Loucy (cell line): ENCODE measurements at regions not wholly inside any gene's neighbourhood (a gene's known extent, or its start where the extent isn't known, plus 50 kb on each side); places are given as distances from the start of the nearest gene placed in this dataset.

Experiments
- H2AFZ ChIP-seq: fragments of 200-600 bp; sonication (generic); 2 replicates; pipeline ENCODE4 v1.6.0; 2016; ENCODE audit warnings: antibody characterized with exemption, mild to moderate bottlenecking, low read length, moderate library complexity
- H3F3A ChIP-seq: fragments of 200-600 bp; 2 replicates; pipeline ENCODE4 v1.6.0; 2016; ENCODE audit warnings: antibody characterized with exemption, low read depth, mild to moderate bottlenecking
- H3K27me3 ChIP-seq: fragments of 200-600 bp; sonication (generic); 2 replicates; pipeline ENCODE4 v1.6.1; 2014; ENCODE audit warnings: low read length, mild to moderate bottlenecking; ENCODE audit not compliant: insufficient read depth, poor library complexity, severe bottlenecking
- H3K36me3 ChIP-seq: fragments of 200-600 bp; sonication (generic); 2 replicates; pipeline ENCODE4 v1.6.1; 2016; ENCODE audit warnings: low read length; ENCODE audit not compliant: insufficient read depth
- H3K4me1 ChIP-seq: fragments of 200-600 bp; sonication (generic); 2 replicates; pipeline ENCODE4 v1.5.1; 2014; ENCODE audit warnings: low read length, mild to moderate bottlenecking; ENCODE audit not compliant: insufficient read depth, poor library complexity, severe bottlenecking
- H3K4me2 ChIP-seq: fragments of 200-600 bp; sonication (generic); 2 replicates; pipeline ENCODE4 v1.6.0; 2014; ENCODE audit warnings: antibody characterized with exemption, low read length, low read depth, mild to moderate bottlenecking; ENCODE audit not compliant: poor library complexity, severe bottlenecking
- H3K4me3 ChIP-seq: fragments of 200-600 bp; sonication (generic); 2 replicates; pipeline ENCODE4 v1.5.1; 2014; ENCODE audit warnings: low read length, mild to moderate bottlenecking, mixed read lengths; ENCODE audit not compliant: poor library complexity, severe bottlenecking
- H3K79me2 ChIP-seq: fragments of 200-600 bp; sonication (generic); 2 replicates; pipeline ENCODE4 v1.6.1; 2014; ENCODE audit warnings: low read length; ENCODE audit not compliant: insufficient read depth
- H3K9ac ChIP-seq: fragments of 200-600 bp; sonication (generic); 2 replicates; pipeline ENCODE4 v1.6.0; 2014; ENCODE audit warnings: mild to moderate bottlenecking, low read depth, low read length, moderate library complexity; ENCODE audit not compliant: poor library complexity, severe bottlenecking
- H3K9me2 ChIP-seq: fragments of 200-600 bp; sonication (generic); replicated peaks from 2 replicates; pipeline ENCODE4 v1.6.1; 2016; ENCODE audit warnings: low read depth, low read length, mixed read lengths
- H3K9me3 ChIP-seq: fragments of 200-600 bp; sonication (generic); 2 replicates; pipeline ENCODE4 v1.6.1; 2014; ENCODE audit warnings: mild to moderate bottlenecking, antibody characterized with exemption, low read length, low read depth; ENCODE audit not compliant: insufficient read depth
- H4K20me1 ChIP-seq: fragments of 200-600 bp; sonication (generic); 2 replicates; pipeline ENCODE4 v1.6.0; 2014; ENCODE audit warnings: antibody characterized with exemption, low read length, mild to moderate bottlenecking; ENCODE audit not compliant: insufficient read depth, poor library complexity, severe bottlenecking
- CTCF ChIP-seq: fragments of 200-600 bp; sonication (generic); conservative IDR thresholded peaks from 2 replicates; pipeline ENCODE4 v1.5.1; 2014; ENCODE audit warnings: mild to moderate bottlenecking, antibody characterized with exemption, low read length
- EZH2phosphoT487 ChIP-seq: fragments of 200-600 bp; IDR thresholded peaks from 2 replicates; pipeline ENCODE4 v1.6.1; 2018; ENCODE audit warnings: antibody characterized with exemption, mild to moderate bottlenecking, moderate library complexity, borderline replicate concordance

GRCh38 chr5:125891061-125891725 is 532.0 kb upstream of the GRAMD2B start:
- H4K20me1 ChIP-seq = no peaks in the 10 kb centered on the region
- H3K9me3 ChIP-seq = no peaks in the 10 kb centered on the region
- H3K4me3 ChIP-seq = no peak overlapping the region
- no peaks in the 10 kb centered on the region for H3K27me3 ChIP-seq
- H3K4me2 ChIP-seq = no peak overlapping the region
- no peaks in the 10 kb centered on the region for H3K79me2 ChIP-seq
- H3K36me3 ChIP-seq = no peaks in the 10 kb centered on the region
- H2AFZ ChIP-seq = no peak overlapping the region
- H3K9me2 ChIP-seq = no peaks in the 10 kb centered on the region
- TF ChIP-seq CTCF (no peak), EZH2phosphoT487 (no peak)
- no peaks in the 10 kb centered on the region for H3K4me1 ChIP-seq
- H3F3A ChIP-seq = no peaks in the 10 kb centered on the region
- no peak overlapping the region for H3K9ac ChIP-seq

DNA sequence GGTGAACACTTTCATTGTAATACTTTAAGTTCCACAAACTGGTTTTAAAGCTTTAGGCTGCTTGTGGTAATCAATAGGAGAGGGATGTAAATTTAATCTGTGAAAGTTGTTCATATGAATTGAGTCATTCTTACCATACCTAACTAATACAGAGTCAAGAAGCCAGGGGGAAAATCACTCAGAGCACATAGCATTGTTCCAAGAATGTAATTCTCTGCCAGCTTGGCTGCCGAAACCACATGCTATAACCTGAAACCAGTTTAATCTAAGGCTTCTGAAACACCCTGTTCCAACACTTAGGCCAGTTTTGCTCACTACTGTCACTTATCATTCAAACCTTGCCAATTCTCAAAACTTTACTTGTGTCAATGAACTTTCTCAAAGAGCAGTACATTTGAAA is 528.8 kb upstream of the GRAMD2B start:
- Histone ChIP-seq H2AFZ (no peak overlapping the region), H3K36me3 (no peaks in the 10 kb centered on the region), H3K9ac (no peak overlapping the region), H3K4me3 (no peak overlapping the region), H4K20me1 (no peaks in the 10 kb centered on the region), H3K4me2 (no peak overlapping the region), H3K9me2 (no peaks in the 10 kb centered on the region), H3K4me1 (no peaks in the 10 kb centered on the region), H3K79me2 (no peaks in the 10 kb centered on the region), H3K27me3 (no peaks in the 10 kb centered on the region), H3K9me3 (no peaks in the 10 kb centered on the region), H3F3A (no peaks in the 10 kb centered on the region)
- TF ChIP-seq EZH2phosphoT487 = no peak
- TF ChIP-seq CTCF = no peak

DNA sequence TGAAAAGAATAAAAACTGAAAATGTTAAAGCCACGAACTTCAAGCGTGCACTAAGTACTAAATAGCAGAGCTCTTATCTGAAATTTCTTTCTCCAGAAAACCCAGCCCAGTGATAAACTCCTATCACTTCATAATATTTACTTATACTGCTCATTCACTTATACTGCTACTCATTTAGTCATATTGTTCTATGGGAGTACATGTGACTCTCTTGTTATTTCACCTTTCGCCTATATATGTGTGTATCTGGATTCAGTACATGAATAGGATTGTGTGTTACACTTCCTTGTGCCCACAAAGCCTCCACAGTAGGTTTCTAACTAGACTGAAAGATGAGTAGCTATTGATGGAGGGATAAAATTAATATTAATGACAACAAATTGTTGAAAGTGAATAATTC is 526.8 kb upstream of the GRAMD2B start:
- Histone ChIP-seq H3K27me3 (no peaks in the 10 kb centered on the region), H3K79me2 (no peaks in the 10 kb centered on the region), H3K36me3 (no peaks in the 10 kb centered on the region), H3K4me1 (no peaks in the 10 kb centered on the region), H3K4me2 (no peak overlapping the region), H3K9me3 (no peaks in the 10 kb centered on the region), H4K20me1 (no peaks in the 10 kb centered on the region), H3K9me2 (no peaks in the 10 kb centered on the region), H3K4me3 (no peak overlapping the region), H2AFZ (no peak overlapping the region), H3F3A (no peaks in the 10 kb centered on the region), H3K9ac (no peak overlapping the region)
- no peak for TF ChIP-seq CTCF
- TF ChIP-seq EZH2phosphoT487 = no peak
